KMS-11 (cell line): ENCODE measurements at regions not wholly inside any gene's neighbourhood (a gene's known extent, or its start where the extent isn't known, plus 50 kb on each side); places are given as distances from the start of the nearest gene placed in this dataset.
"Not testable (repeated sequence)": the region's sequence is repeated elsewhere in the genome, so short reads cannot be mapped to it uniquely, and the experiment has no call there.

ENCODE experiments used
- H2AFZ ChIP-seq: fragments of 200-600 bp; sonication (generic); 2 replicates; pipeline ENCODE4 v1.6.1; 2016; ENCODE audit warnings: antibody characterized with exemption, mixed run types, low read depth
- H3K27ac ChIP-seq: fragments of 200-600 bp; sonication (generic); 2 replicates; pipeline ENCODE4 v1.6.1; 2016; ENCODE audit warnings: mild to moderate bottlenecking, mixed run types
- H3K27me3 ChIP-seq: fragments of 200-600 bp; sonication (generic); 2 replicates; pipeline ENCODE4 v1.6.1; 2017; ENCODE audit warnings: mild to moderate bottlenecking, low read depth, mixed run types, moderate library complexity; ENCODE audit not compliant: insufficient read depth
- H3K36me3 ChIP-seq: fragments of 200-600 bp; sonication (generic); 2 replicates; pipeline ENCODE4 v1.6.1; 2017; ENCODE audit warnings: mild to moderate bottlenecking, mixed run types; ENCODE audit not compliant: insufficient read depth
- H3K4me1 ChIP-seq: fragments of 200-600 bp; sonication (generic); 2 replicates; pipeline ENCODE4 v1.6.1; 2016; ENCODE audit warnings: mild to moderate bottlenecking, low read depth, mixed run types; ENCODE audit not compliant: poor library complexity, severe bottlenecking
- H3K4me2 ChIP-seq: fragments of 200-600 bp; sonication (generic); 2 replicates; pipeline ENCODE4 v1.7.0; 2016; ENCODE audit warnings: mild to moderate bottlenecking, mixed run types
- H3K4me3 ChIP-seq: fragments of 200-600 bp; sonication (generic); IDR thresholded peaks from 2 replicates; pipeline ENCODE4 v1.6.1; 2017; ENCODE audit warnings: low read depth, low read length, mixed read lengths; ENCODE audit not compliant: insufficient read depth
- H3K79me2 ChIP-seq: fragments of 200-600 bp; sonication (generic); 2 replicates; pipeline ENCODE4 v1.6.1; 2016; ENCODE audit warnings: low read depth, mixed run types; ENCODE audit not compliant: insufficient read depth
- H3K9ac ChIP-seq: fragments of 200-600 bp; sonication (generic); 2 replicates; pipeline ENCODE4 v1.6.1; 2016; ENCODE audit warnings: mild to moderate bottlenecking, mixed run types
- H4K20me1 ChIP-seq: fragments of 200-600 bp; sonication (generic); 2 replicates; pipeline ENCODE4 v1.6.1; 2016; ENCODE audit warnings: mild to moderate bottlenecking, mixed run types; ENCODE audit not compliant: insufficient read depth
- CTCF ChIP-seq: fragments of 200-600 bp; sonication (generic); conservative IDR thresholded peaks from 2 replicates; pipeline ENCODE4 v1.6.1; 2017; ENCODE audit warnings: low read depth, mild to moderate bottlenecking, antibody characterized with exemption, low read length, moderate library complexity, mixed read lengths

DNA sequence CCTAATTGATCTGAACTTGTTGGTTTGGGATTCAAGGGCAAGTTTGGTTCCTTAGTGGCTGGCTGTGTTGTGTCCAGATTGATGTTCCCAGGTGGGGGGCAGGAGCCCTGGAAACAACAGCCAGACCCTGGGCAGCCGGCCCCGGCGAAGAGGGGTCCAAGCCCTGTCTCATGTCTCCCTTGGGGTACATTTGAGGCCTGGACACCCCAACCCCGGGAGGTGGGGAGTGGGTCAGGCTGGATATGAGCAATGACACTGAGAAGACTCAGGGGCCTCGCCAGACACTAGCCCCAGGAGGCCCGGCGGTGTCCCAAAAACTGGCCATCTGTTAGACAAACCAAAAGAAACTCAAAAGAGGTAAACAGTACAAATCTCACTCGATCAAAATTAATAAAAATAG lies 79.6 kb downstream of the YTHDF1 start:
- Histone ChIP-seq H3K9ac (no peak overlapping the region), H3K36me3 (no peaks in the 10 kb centered on the region), H3K4me3 (no peak overlapping the region), H3K4me1 (no peaks in the 10 kb centered on the region), H3K4me2 (no peak overlapping the region), H3K27me3 (peaks cover 87% of the 10 kb centered on the region), H4K20me1 (no peaks in the 10 kb centered on the region), H2AFZ (no peak overlapping the region), H3K27ac (no peak overlapping the region), H3K79me2 (no peaks in the 10 kb centered on the region)
- TF ChIP-seq CTCF: no peak

DNA sequence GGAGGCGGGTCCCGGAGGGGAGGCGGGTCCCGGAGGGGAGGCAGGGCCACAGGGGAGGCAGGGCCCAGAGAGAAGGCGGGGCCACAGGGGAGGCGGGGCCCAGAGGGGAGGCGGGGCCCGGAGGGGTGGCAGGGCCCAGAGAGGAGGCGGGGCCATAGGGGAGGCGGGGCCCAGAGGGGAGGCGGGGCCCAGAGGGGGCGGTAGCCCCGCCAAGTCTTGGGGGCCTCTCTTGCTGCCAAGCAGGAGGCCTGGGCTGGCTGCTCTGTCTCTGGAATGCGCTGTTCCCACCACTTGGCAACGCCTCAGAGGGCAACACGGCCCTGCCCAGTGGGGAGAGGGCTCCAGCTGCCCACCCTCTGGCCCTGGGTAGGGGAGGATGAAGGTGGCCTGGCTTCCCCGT lies 80.5 kb downstream of the YTHDF1 start:
- H3K27ac ChIP-seq: no peak overlapping the region
- no peaks in the 10 kb centered on the region for H3K4me1 ChIP-seq
- H3K4me2 ChIP-seq: no peak overlapping the region
- H3K36me3 ChIP-seq: no peaks in the 10 kb centered on the region
- no peak overlapping the region for H3K4me3 ChIP-seq
- H3K79me2 ChIP-seq: no peaks in the 10 kb centered on the region
- no peak overlapping the region for H2AFZ ChIP-seq
- H3K27me3 ChIP-seq: peaks cover 87% of the 10 kb centered on the region
- TF ChIP-seq CTCF: no peak
- H3K9ac ChIP-seq: no peak overlapping the region
- H4K20me1 ChIP-seq: no peaks in the 10 kb centered on the region

DNA sequence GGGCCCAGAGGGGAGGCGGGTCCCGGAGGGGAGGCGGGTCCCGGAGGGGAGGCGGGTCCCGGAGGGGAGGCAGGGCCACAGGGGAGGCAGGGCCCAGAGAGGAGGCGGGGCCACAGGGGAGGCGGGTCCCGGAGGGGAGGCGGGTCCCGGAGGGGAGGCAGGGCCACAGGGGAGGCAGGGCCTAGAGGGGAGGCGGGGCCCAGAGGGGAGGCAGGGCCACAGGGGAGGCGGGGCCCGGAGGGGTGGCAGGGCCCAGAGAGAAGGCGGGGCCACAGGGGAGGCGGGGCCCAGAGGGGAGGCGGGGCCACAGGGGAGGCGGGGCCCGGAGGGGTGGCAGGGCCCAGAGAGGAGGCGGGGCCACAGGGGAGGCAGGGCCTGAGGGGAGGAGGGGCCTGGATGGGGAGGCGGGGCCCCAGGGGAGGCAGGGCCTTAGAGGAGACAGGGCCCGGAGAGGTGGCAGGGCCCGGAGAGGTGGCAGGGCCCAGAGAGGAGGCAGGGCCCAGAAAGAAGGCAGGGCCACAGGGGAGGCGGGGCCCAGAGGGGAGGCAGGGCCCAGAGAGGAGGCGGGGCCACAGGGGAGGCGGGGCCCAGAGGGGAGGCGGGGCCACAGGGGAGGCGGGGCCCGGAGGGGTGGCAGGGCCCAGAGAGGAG lies 81.1 kb downstream of the YTHDF1 start:
- not testable (repeated sequence) for H3K4me3 ChIP-seq, H3K9ac ChIP-seq, H3K4me1 ChIP-seq, H3K27ac ChIP-seq, H3K36me3 ChIP-seq, H2AFZ ChIP-seq, H4K20me1 ChIP-seq, H3K79me2 ChIP-seq, H3K4me2 ChIP-seq
- H3K27me3 ChIP-seq: peaks cover 85% of the 10 kb centered on the region

GRCh38 chr20:63134201-63134612 lies 81.7 kb downstream of the YTHDF1 start:
- no peak overlapping the region for H3K9ac ChIP-seq
- H3K4me3 ChIP-seq: no peak overlapping the region
- H3K36me3 ChIP-seq: no peaks in the 10 kb centered on the region
- H3K4me2 ChIP-seq: no peak overlapping the region
- H3K27ac ChIP-seq: no peak overlapping the region
- H4K20me1 ChIP-seq: no peaks in the 10 kb centered on the region
- no peak overlapping the region for H2AFZ ChIP-seq
- peaks cover 85% of the 10 kb centered on the region for H3K27me3 ChIP-seq
- no peaks in the 10 kb centered on the region for H3K4me1 ChIP-seq
- no peaks in the 10 kb centered on the region for H3K79me2 ChIP-seq
- TF ChIP-seq CTCF: no peak

- Histone ChIP-seq H3K27me3 (peaks cover 85% of the 10 kb centered on the region), H3K9ac (no peak overlapping the region), H3K4me2 (no peak overlapping the region), H3K79me2 (no peaks in the 10 kb centered on the region), H2AFZ (no peak overlapping the region), H3K4me1 (no peaks in the 10 kb centered on the region), H3K27ac (no peak overlapping the region), H4K20me1 (no peaks in the 10 kb centered on the region), H3K4me3 (no peak overlapping the region), H3K36me3 (no peaks in the 10 kb centered on the region)
- no peak for TF ChIP-seq CTCF
Observed at GRCh38 chr20:63133481-63134091, 82.3 kb downstream of the YTHDF1 start.
